ENCODE measurements at regions not wholly inside any gene's neighbourhood (a gene's known extent, or its start where the extent isn't known, plus 50 kb on each side); places are given as distances from the start of the nearest gene placed in this dataset.
A peak's percentile ranks its signal among the peaks of the same experiment; 100 is the strongest.

DNA sequence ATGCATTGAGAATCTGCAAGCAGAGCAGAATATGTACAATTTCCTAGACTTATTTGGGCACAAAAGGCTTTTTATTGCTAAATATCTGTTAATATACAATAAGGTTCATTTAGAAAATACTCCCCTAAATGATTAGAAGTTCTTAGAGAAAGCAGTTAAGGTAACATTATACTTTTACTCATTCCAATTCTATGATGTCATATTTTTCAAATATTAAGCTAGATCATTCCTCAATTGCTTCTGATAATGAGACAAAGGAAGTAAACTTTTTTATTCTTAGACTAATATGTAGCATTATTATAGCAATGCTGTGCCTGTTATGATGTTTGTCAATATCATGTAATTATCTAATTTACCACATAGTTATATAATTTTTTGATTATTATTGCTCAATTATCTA is 447.0 kb downstream of the SLC16A7 start:
- DNase-seq, result no peak

DNA sequence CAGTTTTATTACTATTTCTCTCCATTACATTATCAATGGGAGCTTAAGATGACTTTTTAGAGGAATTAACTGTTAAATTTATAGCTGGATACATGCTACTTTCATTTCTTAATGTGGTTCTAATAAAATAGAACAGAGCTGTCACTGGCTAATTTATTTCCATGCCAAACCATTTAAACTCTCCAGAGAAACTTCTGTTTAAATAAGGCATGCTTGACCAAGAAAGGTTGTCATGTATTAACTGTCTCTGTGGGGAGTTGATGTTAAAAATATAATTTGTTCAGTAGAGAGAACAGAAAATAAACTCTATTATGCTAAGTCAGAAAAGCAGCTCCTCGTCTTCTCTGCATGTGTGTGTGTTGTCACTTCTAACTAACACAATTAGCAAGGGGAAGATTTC is 447.4 kb downstream of the SLC16A7 start:
- peak; percentile 2 for DNase-seq

DNA sequence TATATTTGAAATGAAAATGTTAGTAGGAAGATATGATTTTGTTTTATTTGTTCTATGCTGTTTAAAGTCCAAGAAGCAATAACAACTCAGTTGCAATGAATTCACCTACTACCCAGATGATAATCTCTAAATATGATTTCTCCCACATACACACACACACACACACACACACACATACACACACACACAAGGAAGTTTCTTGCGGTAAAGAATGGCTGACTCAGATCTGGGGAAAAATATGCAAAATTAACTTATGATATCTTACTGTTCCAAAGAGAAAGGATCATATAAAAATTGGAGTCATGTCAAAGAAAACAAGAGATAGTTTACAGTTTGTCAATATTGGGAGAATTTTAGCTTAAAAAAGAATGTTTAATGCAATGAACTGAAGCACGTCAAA is 456.7 kb downstream of the SLC16A7 start:
- DNase-seq, result no peak

DNA sequence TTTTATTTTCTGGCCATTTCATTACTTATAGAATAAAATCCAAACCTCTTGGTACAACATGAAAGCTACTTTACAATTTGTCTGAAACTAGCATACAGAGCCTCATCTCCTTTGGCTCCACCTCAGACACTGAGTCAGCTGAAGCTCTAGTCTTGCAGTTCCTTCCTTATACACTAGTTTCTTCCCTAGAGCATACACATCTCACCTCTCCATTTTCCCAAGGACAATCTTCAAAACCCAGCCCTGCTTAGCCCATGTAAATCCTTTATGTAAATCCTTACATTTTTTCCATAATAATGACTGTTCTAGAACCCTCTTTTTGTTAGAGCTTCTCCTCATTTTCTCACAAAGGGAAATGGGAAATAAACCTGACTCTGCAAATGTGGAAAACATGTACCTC is 463.4 kb downstream of the SLC16A7 start:
- no peak for DNase-seq

DNA sequence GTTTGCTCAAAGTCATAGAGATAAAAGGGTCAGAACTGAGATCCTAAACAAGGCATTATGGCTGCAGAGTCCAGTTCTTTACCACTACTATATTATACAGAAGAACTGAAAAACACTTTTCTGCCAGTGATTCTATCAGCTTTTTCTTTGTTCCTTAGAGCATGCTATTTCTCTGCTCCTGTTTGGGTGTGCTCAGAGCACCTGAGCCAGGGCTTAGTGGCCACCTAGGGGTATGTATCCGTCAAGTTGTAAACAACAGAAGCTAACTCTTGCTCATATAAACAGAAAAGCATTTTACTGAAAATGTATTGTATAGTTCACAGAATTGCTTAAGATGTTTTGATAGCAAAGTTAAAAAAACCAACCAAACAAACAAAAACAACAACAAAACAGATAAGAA is 470.8 kb downstream of the SLC16A7 start:
- DNase-seq, result no peak

DNA sequence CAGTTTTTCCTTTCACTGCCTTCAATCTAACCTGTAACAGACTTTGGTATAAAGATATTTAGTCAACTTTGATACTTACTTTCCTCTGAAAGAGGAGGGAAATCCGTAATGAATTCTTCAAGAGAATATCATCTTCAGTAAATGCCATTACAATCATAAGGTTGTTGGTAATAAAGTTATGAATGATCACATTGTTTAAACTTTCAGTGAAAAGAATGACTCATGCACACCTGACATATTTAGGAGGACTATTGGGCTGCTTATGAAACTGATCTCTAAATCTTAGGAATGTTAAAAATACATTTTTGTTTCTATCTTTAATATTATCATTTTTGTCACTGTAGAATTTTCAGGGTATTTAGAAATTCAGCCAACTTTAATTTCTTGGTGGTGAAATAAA is 474.7 kb downstream of the SLC16A7 start:
- no peak for DNase-seq

DNA sequence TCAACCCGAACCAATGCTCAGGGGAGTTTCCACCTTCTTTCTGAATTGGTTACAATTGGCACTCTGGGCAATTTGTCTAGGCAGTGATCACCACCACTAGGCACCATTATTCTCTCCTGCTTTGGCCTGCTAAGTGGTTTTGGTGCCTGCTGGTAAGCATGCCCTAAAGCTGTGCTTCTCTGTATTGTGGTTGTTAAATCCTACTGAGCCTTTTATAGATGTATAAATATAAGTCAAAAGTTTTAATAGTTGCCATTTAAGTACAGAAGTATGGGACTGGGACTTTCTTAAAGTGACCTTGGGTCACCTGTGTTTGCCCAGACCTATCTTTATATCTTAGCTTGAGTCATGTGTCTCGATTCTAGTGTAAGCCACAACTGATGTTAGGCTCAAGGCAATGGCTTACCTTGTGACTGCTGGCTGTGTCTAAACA is 475.9 kb downstream of the SLC16A7 start:
- DNase-seq, result no peak

DNA sequence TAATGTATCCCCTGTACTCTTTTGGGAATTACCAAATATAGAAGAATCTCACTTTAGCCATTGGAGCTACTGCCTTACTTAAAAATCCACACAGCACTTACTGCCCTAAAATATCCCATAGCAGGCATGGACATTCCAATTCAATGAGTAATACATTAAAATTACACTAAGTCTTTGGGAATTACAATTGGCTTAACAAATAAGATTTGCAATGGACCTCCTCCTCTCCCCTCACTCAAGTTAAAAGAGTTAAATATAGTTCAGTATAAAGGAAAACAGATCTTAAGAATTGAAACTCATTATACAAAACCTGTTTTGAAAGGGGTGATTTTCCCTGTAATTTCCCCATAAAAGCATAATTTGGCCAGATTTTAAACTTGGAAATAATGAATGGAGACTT is 477.1 kb downstream of the SLC16A7 start:
- DNase-seq, result no peak

DNA sequence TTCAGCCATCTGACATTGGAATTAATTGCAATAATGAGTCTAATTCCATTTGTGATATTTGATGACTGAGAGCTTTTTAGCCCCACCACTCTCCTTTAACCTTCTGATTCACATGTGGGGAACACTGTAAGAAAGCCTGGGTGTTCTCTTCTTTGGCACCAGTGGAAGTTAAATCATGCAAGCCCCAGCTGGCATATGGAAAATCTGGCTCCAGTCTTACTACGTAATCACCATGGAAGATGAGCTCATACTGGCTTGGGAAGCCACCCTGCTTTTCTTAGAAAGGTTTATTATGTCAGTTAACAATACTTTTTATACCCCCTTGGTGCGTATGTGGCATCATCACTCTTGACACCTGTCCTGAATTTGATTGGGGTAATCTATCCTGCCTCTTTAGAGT is 479.3 kb downstream of the SLC16A7 start:
- DNase-seq, result no peak

DNA sequence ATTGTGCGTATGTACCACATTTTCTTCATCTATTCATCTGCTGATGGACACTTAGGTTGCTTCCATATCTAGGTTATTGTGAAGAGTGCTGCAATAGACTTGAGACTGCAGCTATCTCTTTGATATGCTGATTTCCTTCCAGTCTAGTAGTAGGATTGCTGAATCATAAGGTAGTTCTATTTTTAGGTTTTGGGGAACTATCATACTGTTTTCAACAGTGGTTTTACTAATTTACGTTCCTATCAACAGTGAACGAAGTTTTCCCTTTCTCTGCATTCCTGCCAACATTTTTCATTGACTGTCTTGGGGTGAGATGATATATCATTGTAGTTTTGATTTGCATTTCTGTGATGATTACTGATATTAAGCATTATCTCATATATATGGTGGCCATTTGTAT is 482.2 kb downstream of the SLC16A7 start:
- DNase-seq, result no peak

DNA sequence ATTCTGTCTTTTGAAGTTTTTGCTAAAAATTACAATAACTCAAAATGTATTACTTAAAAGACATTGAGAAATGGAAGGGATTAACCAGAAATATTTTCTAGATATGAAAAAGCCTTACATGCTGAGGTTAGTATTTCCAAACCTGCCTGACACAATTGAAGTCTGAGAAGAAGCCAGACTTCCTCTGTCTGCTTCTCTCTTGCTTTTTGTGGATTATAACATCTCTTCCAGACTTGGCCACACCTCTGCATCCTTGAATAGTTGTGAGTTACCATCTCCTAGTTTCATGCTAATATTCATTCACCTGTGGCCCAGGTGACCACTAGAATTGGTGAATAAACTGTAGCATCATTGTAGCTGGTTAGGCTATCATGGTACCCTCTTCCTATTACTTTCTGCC is 497.6 kb downstream of the SLC16A7 start:
- no peak for DNase-seq

DNA sequence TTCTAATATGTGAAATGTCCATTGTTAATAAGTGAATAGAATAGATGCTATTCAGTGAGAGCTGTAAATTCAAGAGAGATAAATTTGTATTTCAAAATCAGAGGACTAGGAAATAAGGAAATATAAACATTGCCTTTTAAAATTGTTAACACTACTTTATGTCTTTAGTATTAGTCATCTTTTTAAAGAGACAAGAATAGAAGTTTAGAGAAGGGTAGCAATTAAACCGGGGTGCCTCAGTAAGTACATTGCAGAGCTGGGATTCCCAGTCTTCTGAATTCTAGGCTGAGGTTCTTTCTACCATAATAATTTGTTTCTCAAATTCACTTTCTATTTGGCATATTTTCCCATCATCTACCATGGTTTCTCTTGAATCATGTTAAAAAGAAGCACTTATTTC is 498.6 kb downstream of the SLC16A7 start:
- DNase-seq, result no peak

DNA sequence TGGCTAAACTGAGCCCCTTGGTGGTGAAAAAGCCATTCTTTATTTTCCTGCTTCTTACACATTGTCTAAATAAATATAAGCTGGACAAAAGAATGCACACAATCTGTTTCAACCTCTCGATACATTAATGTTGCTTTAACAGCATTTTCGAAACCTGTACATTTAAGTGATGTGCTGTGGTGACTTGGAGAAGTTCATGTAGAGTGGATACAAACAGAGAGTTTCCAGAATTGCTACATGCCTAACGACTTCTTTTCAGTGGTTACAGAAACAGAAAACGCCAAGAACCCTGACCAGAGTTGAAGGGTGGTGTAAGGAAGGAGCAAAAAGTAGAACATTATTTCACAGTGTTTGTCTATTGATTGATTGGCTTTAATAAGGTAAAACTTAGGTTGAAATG is 500.9 kb downstream of the SLC16A7 start:
- DNase-seq, result no peak

DNA sequence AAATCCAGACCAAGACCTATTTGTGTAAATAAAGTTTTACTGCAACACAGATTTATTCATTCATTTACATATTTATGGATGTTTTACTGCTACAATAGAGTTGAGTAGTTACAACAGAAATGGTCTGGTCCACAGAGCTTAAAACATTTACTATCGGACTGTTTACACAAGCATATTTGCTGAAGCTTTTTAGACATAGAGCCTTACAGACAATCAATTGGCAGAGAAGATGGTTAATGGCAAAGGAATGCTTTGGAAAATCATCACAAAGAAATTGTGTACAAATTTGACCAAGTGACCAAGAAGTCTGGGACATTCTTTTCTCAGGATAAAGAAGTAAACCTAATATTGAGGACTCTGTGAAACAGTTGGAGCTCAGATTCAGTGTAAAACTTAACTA is 504.3 kb downstream of the SLC16A7 start:
- no peak for DNase-seq

DNA sequence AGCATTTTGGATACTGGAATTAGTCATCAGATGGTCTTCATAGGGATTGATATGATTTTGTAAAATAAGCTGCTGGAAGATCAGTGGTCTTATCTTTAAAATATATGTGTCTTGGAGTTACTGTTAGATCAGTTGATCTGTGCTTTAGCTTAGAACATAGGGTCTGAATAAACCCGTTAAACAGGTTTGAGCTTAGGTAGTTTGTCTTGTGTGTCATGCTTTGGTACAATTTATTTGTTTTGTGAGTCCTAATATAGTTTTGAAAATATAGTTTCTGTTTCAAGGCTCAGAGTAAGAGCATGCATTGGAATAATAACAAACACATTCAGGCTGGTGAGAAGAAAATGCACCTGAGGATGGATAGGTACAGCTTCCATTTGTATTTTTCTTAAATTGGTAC is 505.0 kb downstream of the SLC16A7 start:
- no peak for DNase-seq

DNA sequence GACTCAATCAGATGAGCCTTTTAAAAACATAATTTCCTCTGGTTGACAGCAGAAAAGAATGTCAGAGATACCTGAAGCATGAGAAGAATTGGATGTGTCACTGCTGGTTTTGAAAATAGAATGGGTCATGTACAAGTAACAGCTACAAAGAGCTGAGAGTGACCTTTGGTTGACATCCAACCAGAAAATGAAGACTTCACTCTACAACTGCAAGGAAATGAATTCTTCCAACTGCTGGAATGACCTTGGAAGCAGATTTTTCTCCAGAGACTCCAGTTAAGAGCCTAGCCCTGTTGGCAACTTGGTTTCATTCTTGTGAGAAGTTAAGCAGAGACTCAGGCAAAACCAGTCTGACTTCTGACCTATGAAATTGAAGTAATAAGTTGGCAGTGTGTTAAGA is 505.9 kb downstream of the SLC16A7 start:
- no peak for DNase-seq

DNA sequence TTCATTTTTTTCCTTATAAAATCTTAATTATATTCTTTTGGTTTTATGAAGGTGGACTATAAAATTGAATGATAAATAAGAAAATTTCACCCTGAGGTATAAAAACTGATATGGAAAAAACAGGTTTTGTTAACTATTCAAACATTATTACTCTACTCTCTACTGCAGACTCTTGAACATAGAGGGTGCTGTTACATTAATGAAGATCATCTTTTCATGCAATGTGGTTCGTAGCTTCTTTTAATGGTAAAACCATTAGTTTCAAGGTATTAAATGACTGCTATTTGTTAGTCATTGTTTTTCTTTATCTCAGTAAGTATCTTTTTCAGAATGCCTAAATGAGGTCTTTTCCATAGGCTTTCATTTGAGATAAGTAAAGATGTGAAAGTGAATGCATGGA is 510.4 kb downstream of the SLC16A7 start:
- DNase-seq, result no peak

DNA sequence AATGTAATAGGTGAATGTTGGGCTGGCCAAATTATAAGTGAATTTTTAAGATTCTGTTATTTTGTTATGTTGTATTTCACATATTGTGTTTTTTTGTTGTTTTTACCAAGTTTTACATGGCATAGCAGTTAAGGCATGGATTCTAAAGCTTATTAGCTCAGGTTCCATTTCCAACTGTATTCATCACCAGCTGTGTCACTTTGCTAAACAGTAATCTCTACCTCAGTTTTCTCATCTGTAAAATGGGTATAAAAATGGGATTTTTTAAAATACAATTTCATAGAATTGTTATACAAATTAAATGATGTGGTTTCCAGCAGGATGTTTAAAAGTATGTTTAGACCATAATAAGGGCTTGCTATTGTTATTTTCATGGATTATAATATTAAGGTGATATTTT is 512.2 kb downstream of the SLC16A7 start:
- no peak for DNase-seq

DNA sequence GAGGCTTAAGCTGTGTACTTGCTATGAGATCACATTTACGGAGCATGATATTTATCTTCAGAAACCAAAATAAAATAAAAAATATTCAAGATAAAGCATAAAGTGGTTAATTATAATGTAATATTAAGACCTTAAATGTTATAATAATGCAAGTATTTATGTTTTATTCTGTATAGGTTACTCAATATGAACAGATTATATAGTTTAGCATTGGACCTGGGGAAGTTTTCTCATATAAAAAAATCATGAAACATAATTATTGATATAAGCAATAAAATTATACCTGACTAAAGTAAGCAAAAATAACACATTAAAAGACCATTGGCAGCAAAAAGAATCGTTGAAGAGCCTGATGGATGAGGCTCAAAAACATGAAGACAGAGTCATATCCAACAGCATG is 516.2 kb downstream of the SLC16A7 start:
- DNase-seq, result no peak

DNA sequence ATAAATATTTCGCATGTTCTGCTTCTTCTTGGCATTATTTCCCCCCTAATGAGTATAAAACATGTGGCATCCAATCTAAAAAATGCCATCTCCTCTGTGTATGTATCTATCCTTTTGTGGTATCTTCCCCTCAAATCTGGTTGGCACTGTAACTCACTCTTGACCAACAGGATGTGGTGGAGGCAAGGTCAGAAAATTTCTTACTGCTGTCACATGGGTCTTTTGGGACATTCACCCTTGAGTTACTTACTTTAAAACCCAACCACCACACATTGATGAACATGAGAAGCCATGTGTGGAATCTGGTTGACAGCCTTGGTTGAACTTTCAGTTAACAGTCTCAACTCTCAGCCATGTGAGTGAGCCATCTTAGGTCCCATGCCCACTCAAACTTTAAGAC is 516.9 kb downstream of the SLC16A7 start:
- DNase-seq, result no peak

DNA sequence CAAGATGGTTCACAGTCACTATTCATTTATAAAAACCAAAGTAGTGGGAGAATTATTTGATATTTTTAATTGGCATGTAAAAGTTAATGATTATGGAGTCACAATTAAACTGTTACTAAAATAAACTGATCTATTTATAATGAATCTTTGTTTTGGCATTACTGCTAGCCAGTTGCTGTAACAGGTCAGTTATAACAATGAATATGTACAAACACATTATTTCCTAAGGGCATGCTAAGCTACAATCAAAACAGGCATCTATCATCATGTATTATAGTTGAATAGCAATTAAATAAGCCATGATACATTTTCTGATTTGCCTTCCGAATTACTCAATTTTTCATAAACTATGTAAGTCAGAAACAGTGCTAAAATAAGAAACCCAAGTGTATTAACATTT is 518.3 kb downstream of the SLC16A7 start:
- DNase-seq, result no peak

DNA sequence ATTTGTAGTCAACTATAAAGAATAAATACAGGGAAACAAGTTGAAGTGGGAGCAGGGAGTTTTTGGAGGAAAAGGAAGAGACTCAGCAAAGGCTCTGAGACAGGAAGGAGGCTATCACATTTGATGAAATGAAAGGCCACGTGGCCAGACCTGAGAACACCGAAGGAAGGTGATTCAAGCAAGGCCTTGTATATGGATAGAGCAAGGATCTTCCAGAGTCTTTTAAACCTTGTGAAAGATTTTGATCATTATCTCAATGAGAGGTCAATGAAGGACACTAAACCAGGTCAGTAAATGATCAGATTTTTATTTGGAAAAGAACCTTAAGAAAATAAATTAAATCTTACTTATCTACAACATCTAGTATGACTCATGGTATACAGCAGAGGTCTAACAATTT is 523.5 kb downstream of the SLC16A7 start:
- no peak for DNase-seq

DNA sequence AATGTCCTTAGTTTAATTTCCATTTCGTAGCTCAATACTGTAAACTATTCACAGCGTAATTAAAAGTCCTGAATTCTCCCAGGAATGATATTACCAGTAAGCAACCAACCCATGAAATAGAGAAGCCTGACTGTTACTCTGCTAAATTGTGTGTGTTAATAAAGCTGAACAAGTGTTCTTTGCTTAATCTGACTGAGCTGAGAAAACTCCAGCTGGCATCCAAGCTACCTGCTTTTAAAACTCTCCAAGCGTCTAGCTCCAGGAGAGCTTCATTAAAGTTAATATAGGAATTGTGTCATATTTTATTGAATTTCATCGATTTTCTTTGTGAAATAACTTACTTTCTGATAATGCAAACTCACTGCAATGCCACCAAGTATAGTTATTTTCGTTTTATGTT is 524.4 kb downstream of the SLC16A7 start:
- DNase-seq, result no peak

DNA sequence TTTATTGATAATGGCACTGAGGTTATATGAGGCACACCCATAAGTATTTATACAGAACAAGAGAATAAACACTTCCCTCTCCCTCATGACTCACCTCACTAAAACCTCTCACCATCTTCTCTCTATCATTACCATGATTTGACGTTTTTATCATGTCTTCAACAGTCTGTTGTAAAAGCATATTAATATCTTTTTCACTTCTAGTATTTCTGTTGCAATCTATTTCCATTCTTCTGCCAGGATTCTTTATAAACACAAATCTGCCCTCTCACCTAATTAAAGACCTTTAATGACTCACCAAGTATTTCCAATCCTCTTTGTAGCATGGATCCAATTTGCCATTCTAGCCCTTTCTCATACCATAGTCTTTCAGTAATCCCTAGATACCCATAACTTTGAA is 527.7 kb downstream of the SLC16A7 start:
- no peak for DNase-seq

DNA sequence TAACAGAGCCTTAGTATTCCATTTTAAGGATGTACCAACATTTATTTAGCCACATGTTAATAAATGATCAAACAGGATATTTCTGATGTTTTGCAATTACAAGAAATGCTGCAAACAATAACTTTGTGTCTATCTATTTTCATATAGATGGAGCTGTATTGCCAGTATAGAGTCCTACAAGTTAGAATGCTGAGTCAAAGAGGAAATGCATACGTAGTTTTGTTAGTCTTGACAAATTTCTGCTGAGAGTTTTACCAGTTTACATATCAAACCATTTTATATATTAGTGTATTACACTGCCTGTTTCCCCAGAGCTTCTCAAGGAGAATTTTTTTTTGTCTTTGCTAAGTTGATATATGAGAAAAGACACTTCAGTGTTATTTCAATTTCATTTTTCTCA is 541.7 kb downstream of the SLC16A7 start:
- DNase-seq, result no peak

DNA sequence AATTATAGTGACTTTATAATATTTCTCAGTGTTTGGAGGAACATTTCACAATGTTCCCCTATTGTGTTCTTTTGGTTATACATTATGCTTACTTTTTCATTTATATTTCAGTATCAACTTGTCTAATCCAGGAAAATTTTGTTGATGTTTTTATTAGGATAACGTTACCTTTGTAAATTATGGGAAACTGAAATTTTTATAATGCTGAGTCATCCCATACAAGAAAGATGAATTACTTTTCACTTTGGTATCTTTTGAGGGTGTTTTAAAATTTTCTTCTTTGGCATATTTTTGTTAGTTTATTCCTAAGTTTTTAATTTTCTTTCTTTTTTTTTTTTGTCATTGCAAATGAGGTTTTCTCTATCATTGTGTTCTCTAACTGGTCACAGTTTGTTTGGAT is 542.7 kb downstream of the SLC16A7 start:
- no peak for DNase-seq

All from left kidney (tissue), 1 donor.